GM23338 (cell line): ENCODE measurements at regions not wholly inside any gene's neighbourhood (a gene's known extent, or its start where the extent isn't known, plus 50 kb on each side); places are given as distances from the start of the nearest gene placed in this dataset.

Experiments used
- ATAC-seq: fragments of 200-7000 bp; cut with Tn5 transposase; 3 replicates; pipeline ENCODE4 v1.9.1; 2020
- DNase-seq: peaks from one replicate; pipeline ENCODE4 v3.0.0-alpha.2; 2015; ENCODE audit warnings: low spot score
- H2AFZ ChIP-seq: fragments of 200-600 bp; sonication (generic); 2 replicates; pipeline ENCODE4 v1.8.0; 2016; ENCODE audit warnings: antibody characterized with exemption, mild to moderate bottlenecking, moderate library complexity
- H3F3A ChIP-seq: fragments of 200-600 bp; sonication (generic); replicated peaks from 2 replicates; pipeline ENCODE4 v1.8.0; 2017; ENCODE audit warnings: antibody characterized with exemption, mixed run types, low read depth
- H3K27ac ChIP-seq: fragments of 200-600 bp; sonication (generic); 2 replicates; pipeline ENCODE4 v1.6.1; 2016; ENCODE audit warnings: low read depth
- H3K27me3 ChIP-seq: fragments of 200-600 bp; sonication (generic); 2 replicates; pipeline ENCODE4 v1.8.0; 2016; ENCODE audit warnings: mild to moderate bottlenecking, mixed run types, moderate library complexity; ENCODE audit not compliant: insufficient read depth
- H3K36me3 ChIP-seq: fragments of 200-600 bp; sonication (generic); 2 replicates; pipeline ENCODE4 v1.8.0; 2016; ENCODE audit warnings: mild to moderate bottlenecking; ENCODE audit not compliant: insufficient read depth
- H3K4me1 ChIP-seq: fragments of 200-600 bp; sonication (generic); 2 replicates; pipeline ENCODE4 v1.8.0; 2016; ENCODE audit warnings: mild to moderate bottlenecking, moderate library complexity; ENCODE audit not compliant: insufficient read depth
- H3K4me2 ChIP-seq: fragments of 200-600 bp; sonication (generic); 2 replicates; pipeline ENCODE4 v1.7.1; 2017; ENCODE audit warnings: mixed run types
- H3K4me3 ChIP-seq: fragments of 200-600 bp; sonication (generic); 2 replicates; pipeline ENCODE4 v1.6.1; 2016; ENCODE audit warnings: mixed run types
- H3K79me2 ChIP-seq: fragments of 200-600 bp; sonication (generic); replicated peaks from 2 replicates; pipeline ENCODE4 v1.8.0; 2017; ENCODE audit warnings: mild to moderate bottlenecking; ENCODE audit not compliant: insufficient read depth
- H3K9me2 ChIP-seq: fragments of 200-600 bp; sonication (generic); 2 replicates; pipeline ENCODE4 v1.8.0; 2017; ENCODE audit not compliant: insufficient read depth
- H4K20me1 ChIP-seq: fragments of 200-600 bp; sonication (generic); replicated peaks from 2 replicates; pipeline ENCODE4 v1.8.0; 2017; ENCODE audit warnings: mild to moderate bottlenecking; ENCODE audit not compliant: insufficient read depth
- H3K27ac Mint-ChIP-seq: 2 replicates; pipeline ENCODE4 v1.8.0; 2020; ENCODE audit warnings: inconsistent platforms, mild to moderate bottlenecking, moderate library complexity, mixed read lengths
- H3K27me3 Mint-ChIP-seq: 3 replicates; pipeline ENCODE4 v1.8.0; 2022; ENCODE audit warnings: low read depth, mild to moderate bottlenecking, moderate library complexity, mixed read lengths, inconsistent platforms; ENCODE audit not compliant: insufficient read depth, poor library complexity
- H3K36me3 Mint-ChIP-seq: 3 replicates; pipeline ENCODE4 v1.8.0; 2021; ENCODE audit warnings: low read depth, mild to moderate bottlenecking, inconsistent platforms, moderate library complexity, mixed read lengths
- H3K4me1 Mint-ChIP-seq: 3 replicates; pipeline ENCODE4 v1.8.0; 2020; ENCODE audit warnings: mild to moderate bottlenecking, inconsistent platforms, mixed read lengths
- H3K4me3 Mint-ChIP-seq: 3 replicates; pipeline ENCODE4 v1.8.0; 2021; ENCODE audit warnings: moderate library complexity, mild to moderate bottlenecking, inconsistent platforms, mixed read lengths
- H3K9me3 Mint-ChIP-seq: 3 replicates; pipeline ENCODE4 v1.8.0; 2020; ENCODE audit warnings: moderate library complexity, mild to moderate bottlenecking, inconsistent platforms, mixed read lengths
- CREB1 ChIP-seq: fragments of 250-450 bp; sonication (Bioruptor Pico); IDR thresholded peaks from 2 replicates; pipeline ENCODE4 v1.5.0; 2020; ENCODE audit warnings: low read depth, mild to moderate bottlenecking, moderate library complexity
- CTCF ChIP-seq, 2 experiments: fragments of 200-600 bp in 1 of 2; sonication (generic) in 1 of 2; conservative IDR thresholded peaks; 2 replicates each; pipeline versions ENCODE4 v1.5.1 to v1.6.1; 2016 to 2017; ENCODE audit warnings: antibody characterized with exemption in 2 of 2, low read depth in 2 of 2, mild to moderate bottlenecking in 2 of 2, moderate library complexity in 1 of 2
- ETS1 ChIP-seq: IDR thresholded peaks from 2 replicates; pipeline ENCODE4 v1.6.1; 2016; ENCODE audit warnings: antibody characterized with exemption
- EZH2 ChIP-seq: fragments of 200-600 bp; sonication (generic); IDR thresholded peaks from one replicate; pipeline ENCODE4 v1.8.0; 2017; ENCODE audit warnings: antibody characterized with exemption, mild to moderate bottlenecking, low read depth; ENCODE audit not compliant: unreplicated experiment
- EZH2phosphoT487 ChIP-seq: fragments of 200-600 bp; sonication (generic); IDR thresholded peaks from one replicate; pipeline ENCODE4 v1.8.1; 2018; ENCODE audit warnings: antibody characterized with exemption; ENCODE audit not compliant: unreplicated experiment
- JUNB ChIP-seq: IDR thresholded peaks from one replicate; pipeline ENCODE4 v1.6.1; 2016; ENCODE audit warnings: antibody characterized with exemption; ENCODE audit not compliant: unreplicated experiment
- NANOG ChIP-seq: IDR thresholded peaks from 2 replicates; pipeline ENCODE4 v1.6.1; 2016; ENCODE audit warnings: antibody characterized with exemption, borderline replicate concordance
- POLR2AphosphoS5 ChIP-seq: IDR thresholded peaks from 2 replicates; pipeline ENCODE4 v1.6.1; 2016; ENCODE audit warnings: antibody characterized with exemption, low read depth
- REST ChIP-seq: IDR thresholded peaks from one replicate; pipeline ENCODE4 v1.6.1; 2018; ENCODE audit warnings: antibody characterized with exemption; ENCODE audit not compliant: unreplicated experiment
- STAT1 ChIP-seq: IDR thresholded peaks from one replicate; pipeline ENCODE4 v1.6.1; 2016; ENCODE audit warnings: antibody characterized with exemption; ENCODE audit not compliant: unreplicated experiment
- ZNF114 ChIP-seq: fragments of 250-450 bp; sonication (Bioruptor Pico); IDR thresholded peaks from 2 replicates; pipeline ENCODE4 v1.5.0; 2020; ENCODE audit warnings: mild to moderate bottlenecking, moderate library complexity
- ZNF331 ChIP-seq: fragments of 250-450 bp; sonication (Bioruptor Pico); IDR thresholded peaks from 2 replicates; pipeline ENCODE4 v1.5.0; 2020; ENCODE audit warnings: low read depth, mild to moderate bottlenecking, moderate library complexity
- ZNF462 ChIP-seq: fragments of 250-450 bp; sonication (Bioruptor Pico); IDR thresholded peaks from 2 replicates; pipeline ENCODE4 v1.5.0; 2020; ENCODE audit warnings: mild to moderate bottlenecking, moderate library complexity

GRCh38 chr1:191025896-191026642, 548.4 kb upstream of the BRINP3 start:
- no peak overlapping the region for H3K27ac Mint-ChIP-seq
- no peaks in the 10 kb centered on the region for H3K4me1 Mint-ChIP-seq
- Histone ChIP-seq H3K4me1 (no peaks in the 10 kb centered on the region), H3K36me3 (no peaks in the 10 kb centered on the region), H3F3A (no peaks in the 10 kb centered on the region), H3K27me3 (no peaks in the 10 kb centered on the region), H3K9me2 (no peaks in the 10 kb centered on the region), H2AFZ (no peak overlapping the region), H3K4me2 (no peak overlapping the region), H4K20me1 (no peaks in the 10 kb centered on the region), H3K27ac (no peak overlapping the region), H3K79me2 (no peaks in the 10 kb centered on the region), H3K4me3 (no peak overlapping the region)
- no peak for ATAC-seq
- no peak for DNase-seq
- H3K27me3 Mint-ChIP-seq, result peaks cover 5% of the 10 kb centered on the region
- peaks cover 9% of the 10 kb centered on the region; the same call in 2 of the 3 replicates for H3K9me3 Mint-ChIP-seq
- H3K4me3 Mint-ChIP-seq, result no peak overlapping the region
- TF ChIP-seq EZH2 (no peak), ZNF331 (no peak), CTCF (conservative IDR thresholded peaks at IDR 0.05; ENCODE audit: low read depth in 2 of 2) (no peak), POLR2AphosphoS5 (no peak), ZNF462 (CRISPR knock-in tag) (no peak), EZH2phosphoT487 (no peak), JUNB (no peak), ETS1 (no peak), REST (no peak), STAT1 (no peak), ZNF114 (CRISPR knock-in tag) (no peak), CREB1 (CRISPR knock-in tag) (no peak), NANOG (no peak)
- no peaks in the 10 kb centered on the region for H3K36me3 Mint-ChIP-seq
